Gastrocnemius medialis (tissue), 4 donors: ENCODE measurements at regions not wholly inside any gene's neighbourhood (a gene's known extent, or its start where the extent isn't known, plus 50 kb on each side); places are given as distances from the start of the nearest gene placed in this dataset.

ENCODE experiments used
- CTCF ChIP-seq, 5 experiments: fragments of 450-650 bp in 3 of 5; fragments of 200-600 bp in 2 of 5; sonication (generic) in 2 of 5; IDR thresholded peaks in 4 of 5; conservative IDR thresholded peaks in 1 of 5; 1 replicate in 4 of 5; 2 replicates in 1 of 5; pipeline ENCODE4 v1.5.1; 2016 to 2019; ENCODE audit warnings: antibody characterized with exemption in 5 of 5, mild to moderate bottlenecking in 3 of 5, moderate library complexity in 3 of 5
- POLR2A ChIP-seq, 2 donors: fragments of 450-650 bp; IDR thresholded peaks; one replicate each; pipeline ENCODE4 v1.6.1; 2017; ENCODE audit warnings: antibody characterized with exemption in 2 of 2, mild to moderate bottlenecking in 2 of 2, moderate library complexity in 2 of 2

GRCh38 chr7:52064493-52064892 lies 747.9 kb upstream of the COBL start:
- no peak for TF ChIP-seq CTCF (IDR thresholded peaks at IDR 0.05 in 4 of 5, conservative IDR thresholded peaks at IDR 0.05 in 1 of 5)
- TF ChIP-seq POLR2A (IDR thresholded peaks at IDR 0.05) = no peak
